IMR-90 (cell line): ENCODE measurements at regions not wholly inside any gene's neighbourhood (a gene's known extent, or its start where the extent isn't known, plus 50 kb on each side); places are given as distances from the start of the nearest gene placed in this dataset.

Experiments used
- ATAC-seq: fragments of 200-7000 bp; cut with Tn5 transposase; 2 replicates; pipeline ENCODE4 v1.9.1; 2020; ENCODE audit warnings: low read depth, mild to moderate bottlenecking, moderate library complexity
- BruUV-seq: library from RNA; stranded (reverse); fragments of 400-500 nt; replicated peaks from 2 replicates; lab custom pipeline; 2021; lab: Mats Ljungman, UMichigan
- CTCF ChIA-PET: fragments of 300-600 bp; formaldehyde crosslinking; extraction: SDS; loops from one replicate; lab custom pipeline; 2021; ENCODE audit warnings: antibody characterized with exemption; lab: Yijun Ruan, JAX
- POLR2A ChIA-PET: fragments of 300-600 bp; sonication (Branson Sonifier 250); formaldehyde crosslinking; loops from one replicate; lab custom pipeline; 2022; ENCODE audit warnings: antibody characterized with exemption; ENCODE audit not compliant: unreplicated experiment; lab: Charles Lee
- DNase-seq: peaks from one replicate; pipeline ENCODE4 v3.0.0; 2013
- H2AFZ ChIP-seq: replicated peaks from 2 replicates; pipeline ENCODE3; 2013; ENCODE audit warnings: low read length, mild to moderate bottlenecking; ENCODE audit not compliant: poor library complexity
- H2AK5ac ChIP-seq: 2 replicates; pipeline ENCODE4 v1.6.1; 2013; ENCODE audit warnings: low read depth, low read length, inconsistent platforms
- H2AK9ac ChIP-seq: replicated peaks from 2 replicates; pipeline ENCODE3; 2013; ENCODE audit warnings: mild to moderate bottlenecking, low read depth, low read length, moderate library complexity; ENCODE audit not compliant: poor library complexity
- H2BK120ac ChIP-seq: 2 replicates; pipeline ENCODE4 v1.6.1; 2013; ENCODE audit warnings: low read depth, low read length, inconsistent platforms
- H2BK15ac ChIP-seq: 3 replicates; pipeline ENCODE4 v1.6.1; 2013; ENCODE audit warnings: low read depth, low read length, inconsistent platforms
- H2BK20ac ChIP-seq: 2 replicates; pipeline ENCODE4 v1.6.1; 2013; ENCODE audit warnings: low read depth, mild to moderate bottlenecking, inconsistent platforms, low read length, moderate library complexity
- H2BK5ac ChIP-seq: 2 replicates; pipeline ENCODE4 v1.6.1; 2013; ENCODE audit warnings: mild to moderate bottlenecking, low read depth, low read length, inconsistent platforms; ENCODE audit not compliant: poor library complexity, severe bottlenecking
- H3K14ac ChIP-seq: replicated peaks from 2 replicates; pipeline ENCODE4 v1.6.1; 2013; ENCODE audit warnings: low read depth, low read length, inconsistent platforms
- H3K18ac ChIP-seq: 2 replicates; pipeline ENCODE4 v1.6.1; 2013; ENCODE audit warnings: low read depth, low read length, control low read depth
- H3K23ac ChIP-seq: 2 replicates; pipeline ENCODE4 v1.6.1; 2013; ENCODE audit warnings: low read depth, low read length, inconsistent platforms
- H3K27ac ChIP-seq: 2 replicates; pipeline ENCODE4 v1.5.1; 2013; ENCODE audit warnings: mild to moderate bottlenecking, control low read depth, low read length; ENCODE audit not compliant: insufficient read depth
- H3K27me3 ChIP-seq: 2 replicates; pipeline ENCODE4 v1.6.1; 2013; ENCODE audit warnings: low read length; ENCODE audit not compliant: control insufficient read depth, insufficient read depth
- H3K36me3 ChIP-seq: 2 replicates; pipeline ENCODE4 v1.6.1; 2013; ENCODE audit warnings: low read length, mixed read lengths; ENCODE audit not compliant: control insufficient read depth, insufficient read depth
- H3K4ac ChIP-seq: 2 replicates; pipeline ENCODE4 v1.6.1; 2013; ENCODE audit warnings: low read depth, low read length, inconsistent platforms
- H3K4me1 ChIP-seq: 2 replicates; pipeline ENCODE4 v1.6.1; 2013; ENCODE audit warnings: low read length, mixed read lengths; ENCODE audit not compliant: control insufficient read depth, insufficient read depth
- H3K4me2 ChIP-seq: 2 replicates; pipeline ENCODE4 v1.6.1; 2013; ENCODE audit warnings: low read depth, mild to moderate bottlenecking, control low read depth, low read length, moderate library complexity
- H3K4me3 ChIP-seq: 2 replicates; pipeline ENCODE4 v1.5.1; 2013; ENCODE audit warnings: low read depth, mild to moderate bottlenecking, control low read depth, low read length, moderate library complexity; ENCODE audit not compliant: insufficient read depth
- H3K56ac ChIP-seq: 2 replicates; pipeline ENCODE4 v1.6.1; 2013; ENCODE audit warnings: low read length, inconsistent platforms; ENCODE audit not compliant: insufficient read depth; ENCODE audit errors: extremely low read depth
- H3K79me1 ChIP-seq, 2 experiments: 2 replicates each; pipeline ENCODE4 v1.6.1; 2013; ENCODE audit warnings: low read length in 2 of 2, inconsistent platforms in 1 of 2, low read depth in 1 of 2
- H3K9ac ChIP-seq: 2 replicates; pipeline ENCODE4 v1.6.1; 2013; ENCODE audit warnings: low read depth, low read length, control low read depth
- H3K9me1 ChIP-seq: 2 replicates; pipeline ENCODE4 v1.6.1; 2013; ENCODE audit warnings: low read length, inconsistent platforms; ENCODE audit not compliant: insufficient read depth
- H3K9me3 ChIP-seq: 2 replicates; pipeline ENCODE4 v1.6.1; 2013; ENCODE audit warnings: low read length; ENCODE audit not compliant: control insufficient read depth, insufficient read depth
- H4K20me1 ChIP-seq: 2 replicates; pipeline ENCODE4 v1.6.1; 2013; ENCODE audit warnings: low read length, inconsistent platforms; ENCODE audit not compliant: insufficient read depth
- H4K5ac ChIP-seq: 2 replicates; pipeline ENCODE4 v1.6.1; 2013; ENCODE audit warnings: mild to moderate bottlenecking, low read depth, low read length, control low read depth
- H4K8ac ChIP-seq, 2 experiments: 2 replicates each; pipeline ENCODE4 v1.6.1; 2013; ENCODE audit warnings: low read depth in 2 of 2, low read length in 2 of 2, control low read depth in 1 of 2, inconsistent platforms in 1 of 2
- H4K91ac ChIP-seq: 2 replicates; pipeline ENCODE4 v1.6.1; 2013; ENCODE audit warnings: low read depth, low read length, inconsistent platforms; ENCODE audit not compliant: insufficient read depth
- BHLHE40 ChIP-seq: fragments of 150-350 bp; IDR thresholded peaks from 2 replicates; pipeline ENCODE4 v1.6.1; 2016; ENCODE audit warnings: mild to moderate bottlenecking, low read depth, low read length
- CEBPB ChIP-seq: IDR thresholded peaks from 2 replicates; pipeline ENCODE4 v1.6.1; 2012; ENCODE audit warnings: low read depth, low read length, improper control_type of control experiment
- FOS ChIP-seq: fragments of 150-350 bp; IDR thresholded peaks from 2 replicates; pipeline ENCODE4 v1.6.1; 2016; ENCODE audit warnings: low read depth, low read length
- MAZ ChIP-seq: IDR thresholded peaks from 2 replicates; pipeline ENCODE4 v1.6.1; 2012; ENCODE audit warnings: low read depth, mild to moderate bottlenecking, low read length, improper control_type of control experiment, moderate library complexity, borderline replicate concordance
- NFE2L2 ChIP-seq: fragments of 150-350 bp; IDR thresholded peaks from 2 replicates; pipeline ENCODE4 v1.6.1; 2016; ENCODE audit warnings: low read depth, mild to moderate bottlenecking, low read length
- POLR2A ChIP-seq: IDR thresholded peaks from 2 replicates; pipeline ENCODE4 v1.6.1; 2012; ENCODE audit warnings: mild to moderate bottlenecking, low read depth, low read length
- RAD21 ChIP-seq: IDR thresholded peaks from 2 replicates; pipeline ENCODE4 v1.6.1; 2012; ENCODE audit warnings: low read length, improper control_type of control experiment
- RCOR1 ChIP-seq: IDR thresholded peaks from 2 replicates; pipeline ENCODE4 v1.6.1; 2012; ENCODE audit warnings: mild to moderate bottlenecking, low read length, improper control_type of control experiment; ENCODE audit not compliant: insufficient replicate concordance
- RFX5 ChIP-seq: IDR thresholded peaks from 2 replicates; pipeline ENCODE4 v1.8.0; 2012; ENCODE audit warnings: low read depth, mild to moderate bottlenecking, low read length, moderate library complexity
- WGBS, 2 experiments: methylation state at CpG; one replicate each; pipeline versions ENCODE4 v1.1.5 to v1.1.7; 2013; ENCODE audit warnings: missing lambda C conversion rate in 2 of 2; ENCODE audit not compliant: insufficient read length in 1 of 2; ENCODE audit errors: extremely low coverage in 2 of 2; 5-methylcytosine and 5-hydroxymethylcytosine counted together
- dilution Hi-C: fragments of 300-500 bp; cut with HindIII; formaldehyde crosslinking; loops from one replicate; pipeline ENCODE4 v1.14.3; 2018; ENCODE audit warnings: low sequenced_read_pairs; ENCODE audit not compliant: unreplicated experiment
- in situ Hi-C: fragments of 300-500 bp; cut with MboI; formaldehyde crosslinking; loops from 3 replicates; pipeline ENCODE4 v1.14.3; 2019; ENCODE audit warnings: low sequenced_read_pairs, inconsistent platforms, mixed read lengths
- intact Hi-C: fragments of 100-400 bp; cut with micrococcal nuclease; formaldehyde crosslinking; loops from 2 replicates; pipeline ENCODE4 v1.10.0; 2022
- TF ChIP-seq, protein P1 (sequence below): conservative IDR thresholded peaks from 2 replicates; pipeline ENCODE4 v1.5.1; 2012; ENCODE audit warnings: mild to moderate bottlenecking, low read depth, low read length, improper control_type of control experiment
- TF ChIP-seq, protein P2 (sequence below): fragments of 150-350 bp; IDR thresholded peaks from 2 replicates; pipeline ENCODE4 v1.6.1; 2016; ENCODE audit warnings: low read depth, mild to moderate bottlenecking, low read length, moderate library complexity, borderline replicate concordance

DNA sequence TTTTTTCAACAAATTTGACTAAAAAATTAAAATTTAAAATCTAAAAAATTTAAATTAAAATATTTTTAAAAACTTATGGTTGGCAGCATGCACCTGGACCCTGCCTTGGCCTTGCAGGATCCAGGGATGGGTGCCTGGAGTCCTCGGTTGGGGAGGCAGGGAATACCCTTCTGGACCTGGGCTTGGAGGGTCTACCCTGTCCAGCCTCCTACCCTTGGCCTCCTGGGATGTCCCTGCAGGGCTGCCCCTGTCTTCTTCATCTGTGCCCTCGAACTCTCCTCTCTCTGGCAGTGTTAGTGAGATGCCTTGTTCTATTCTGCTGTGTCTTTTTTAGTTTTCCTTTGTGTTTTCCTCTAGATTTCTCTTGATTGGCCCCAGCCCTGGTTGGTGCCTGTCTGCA is 68.9 kb upstream of the HAAO start:
- Histone ChIP-seq H4K5ac (no peak overlapping the region), H2AK5ac (peak overlapping the region; percentile 1; the same call in 1 of the 2 replicates), H3K79me1 (no peaks in the 10 kb centered on the region), H2AFZ (no peak overlapping the region), H4K8ac (no peak overlapping the region), H3K27ac (no peak overlapping the region), H3K4me2 (no peak overlapping the region), H2BK20ac (no peak overlapping the region), H3K23ac (no peak overlapping the region), H2BK15ac (no peak overlapping the region; the same call in 2 of the 3 replicates), H4K91ac (no peak overlapping the region), H3K14ac (no peak overlapping the region), H3K56ac (no peak overlapping the region), H2BK5ac (no peak overlapping the region), H3K9ac (no peak overlapping the region), H3K4ac (no peak overlapping the region), H3K9me3 (peaks cover 2% of the 10 kb centered on the region; the same call in 1 of the 2 replicates), H2BK120ac (no peak overlapping the region; the same call in 1 of the 2 replicates), H2AK9ac (no peak overlapping the region), H4K20me1 (no peaks in the 10 kb centered on the region), H3K4me3 (no peak overlapping the region), H3K36me3 (no peaks in the 10 kb centered on the region), H3K4me1 (no peaks in the 10 kb centered on the region; the same call in none of the 2 replicates), H3K9me1 (no peaks in the 10 kb centered on the region), H3K18ac (no peak overlapping the region), H3K27me3 (no peaks in the 10 kb centered on the region)
- TF ChIP-seq FOS, result no peak
- TF ChIP-seq RFX5, result no peak
- TF ChIP-seq CEBPB, result no peak
- TF ChIP-seq NFE2L2, result no peak
- TF ChIP-seq, protein P1, sequence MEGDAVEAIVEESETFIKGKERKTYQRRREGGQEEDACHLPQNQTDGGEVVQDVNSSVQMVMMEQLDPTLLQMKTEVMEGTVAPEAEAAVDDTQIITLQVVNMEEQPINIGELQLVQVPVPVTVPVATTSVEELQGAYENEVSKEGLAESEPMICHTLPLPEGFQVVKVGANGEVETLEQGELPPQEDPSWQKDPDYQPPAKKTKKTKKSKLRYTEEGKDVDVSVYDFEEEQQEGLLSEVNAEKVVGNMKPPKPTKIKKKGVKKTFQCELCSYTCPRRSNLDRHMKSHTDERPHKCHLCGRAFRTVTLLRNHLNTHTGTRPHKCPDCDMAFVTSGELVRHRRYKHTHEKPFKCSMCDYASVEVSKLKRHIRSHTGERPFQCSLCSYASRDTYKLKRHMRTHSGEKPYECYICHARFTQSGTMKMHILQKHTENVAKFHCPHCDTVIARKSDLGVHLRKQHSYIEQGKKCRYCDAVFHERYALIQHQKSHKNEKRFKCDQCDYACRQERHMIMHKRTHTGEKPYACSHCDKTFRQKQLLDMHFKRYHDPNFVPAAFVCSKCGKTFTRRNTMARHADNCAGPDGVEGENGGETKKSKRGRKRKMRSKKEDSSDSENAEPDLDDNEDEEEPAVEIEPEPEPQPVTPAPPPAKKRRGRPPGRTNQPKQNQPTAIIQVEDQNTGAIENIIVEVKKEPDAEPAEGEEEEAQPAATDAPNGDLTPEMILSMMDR, result no peak
- no peak for TF ChIP-seq RCOR1
- TF ChIP-seq POLR2A, result no peak
- TF ChIP-seq, protein P2, sequence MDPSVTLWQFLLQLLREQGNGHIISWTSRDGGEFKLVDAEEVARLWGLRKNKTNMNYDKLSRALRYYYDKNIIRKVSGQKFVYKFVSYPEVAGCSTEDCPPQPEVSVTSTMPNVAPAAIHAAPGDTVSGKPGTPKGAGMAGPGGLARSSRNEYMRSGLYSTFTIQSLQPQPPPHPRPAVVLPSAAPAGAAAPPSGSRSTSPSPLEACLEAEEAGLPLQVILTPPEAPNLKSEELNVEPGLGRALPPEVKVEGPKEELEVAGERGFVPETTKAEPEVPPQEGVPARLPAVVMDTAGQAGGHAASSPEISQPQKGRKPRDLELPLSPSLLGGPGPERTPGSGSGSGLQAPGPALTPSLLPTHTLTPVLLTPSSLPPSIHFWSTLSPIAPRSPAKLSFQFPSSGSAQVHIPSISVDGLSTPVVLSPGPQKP, result no peak
- no peak for TF ChIP-seq RAD21
- TF ChIP-seq MAZ, result no peak
- no peak for TF ChIP-seq BHLHE40
- in situ Hi-C loops (no loop called here), intact Hi-C loops (no loop called here), dilution Hi-C loops (no loop called here)
- DNase-seq (no peak), ATAC-seq (no peak)
- no CpG with 5 or more reads among the region's 2 CpGs for WGBS, 2 experiments
- CTCF ChIA-PET, result interaction anchor here (0.6 kb wide), 1 partner anchor 48 kb away, joined by 4 read pairs; no protein-coding TSS in a partner anchor
- BruUV-seq, result no TSS peak
- POLR2A ChIA-PET, result no interaction called here
